ENCODE measurements at regions not wholly inside any gene's neighbourhood (a gene's known extent, or its start where the extent isn't known, plus 50 kb on each side); places are given as distances from the start of the nearest gene placed in this dataset.

- no peaks in the 10 kb centered on the region for H3K36me3 Mint-ChIP-seq
- no peaks in the 10 kb centered on the region for H3K4me1 Mint-ChIP-seq
- H3K36me3 ChIP-seq (replicated peaks in 1 of 2; ENCODE audit: control insufficient read depth in 1 of 2, insufficient read depth in 2 of 2, low read length in 2 of 2): no peaks in the 10 kb centered on the region
- intact Hi-C loops (cut with micrococcal nuclease): no loop called here
- no peaks in the 10 kb centered on the region for H3K27me3 Mint-ChIP-seq (ENCODE audit: low read depth in 3 of 3)
- no peaks in the 10 kb centered on the region for H3K79me2 ChIP-seq (ENCODE audit: insufficient read depth, low read length)
- no peak overlapping the region for H3K27ac ChIP-seq (ENCODE audit: low read depth in 1 of 2, low read length in 2 of 2)
- H3K27me3 ChIP-seq (ENCODE audit: control insufficient read depth in 2 of 2, insufficient read depth in 2 of 2, low read length in 2 of 2): no peaks in the 10 kb centered on the region
- no peak overlapping the region for H2AFZ ChIP-seq (ENCODE audit: insufficient read depth, low read depth, low read length, poor library complexity, severe bottlenecking)
- no CpG with 5 or more reads among the region's 2 CpGs for WGBS (ENCODE audit: insufficient coverage)
- no peaks in the 10 kb centered on the region for H4K20me1 ChIP-seq (ENCODE audit: insufficient read depth, low read length)
- no peak for DNase-seq
- no peak overlapping the region for H3K27ac Mint-ChIP-seq
- TF ChIP-seq CTCF (IDR thresholded peaks at IDR 0.05): no peak
- no peak overlapping the region for H3K4me3 Mint-ChIP-seq
- no peak overlapping the region for H3K9ac ChIP-seq (ENCODE audit: insufficient read depth, low read length, poor library complexity, severe bottlenecking)
- H3K4me1 ChIP-seq (ENCODE audit: control insufficient read depth in 1 of 2, insufficient read depth in 2 of 2, low read length in 2 of 2): no peaks in the 10 kb centered on the region
- H3K4me2 ChIP-seq (replicated peaks; ENCODE audit: extremely low read depth, low read length, poor library complexity, severe bottlenecking): no peak overlapping the region
- H3K9me3 ChIP-seq (replicated peaks in 1 of 2; ENCODE audit: control insufficient read depth in 1 of 2, insufficient read depth in 1 of 2, low read length in 2 of 2): peaks cover 0 to under 1% of the 10 kb centered on the region in 2 donors
- H3K4me3 ChIP-seq (replicated peaks in 1 of 3; ENCODE audit: low read depth in 2 of 3, low read length in 3 of 3): no peak overlapping the region
- H3K9me3 Mint-ChIP-seq: peaks cover 0 to 2% (median 0%) of the 10 kb centered on the region in 7 donors
These were observed 1081.5 kb downstream of the PLOD2 start for GRCh38 chr3:145079436-145079835.

DNA sequence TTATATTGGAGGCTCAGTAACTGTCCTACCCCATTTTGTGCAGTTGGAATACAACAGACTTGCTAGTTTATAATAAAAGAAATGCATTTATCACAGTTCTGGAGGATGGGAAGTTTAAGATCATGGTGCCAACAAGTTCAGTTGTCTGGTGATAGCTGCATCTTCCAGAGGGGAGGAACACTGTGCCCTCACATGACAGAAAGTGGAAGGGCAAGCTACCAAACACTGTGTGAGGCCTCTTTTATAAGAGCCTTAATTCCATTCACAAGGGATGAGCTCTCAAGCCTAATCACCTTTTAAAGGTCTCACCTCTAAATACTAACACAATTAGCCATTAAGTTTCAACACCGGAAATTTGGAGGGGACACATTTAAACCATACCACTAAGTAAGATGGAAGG, 1073.9 kb downstream of the PLOD2 start:
- H4K20me1 ChIP-seq (ENCODE audit: insufficient read depth, low read length): no peaks in the 10 kb centered on the region
- H3K36me3 ChIP-seq (replicated peaks in 1 of 2; ENCODE audit: control insufficient read depth in 1 of 2, insufficient read depth in 2 of 2, low read length in 2 of 2): no peaks in the 10 kb centered on the region
- no peaks in the 10 kb centered on the region for H3K27me3 ChIP-seq (ENCODE audit: control insufficient read depth in 2 of 2, insufficient read depth in 2 of 2, low read length in 2 of 2)
- TF ChIP-seq CTCF (IDR thresholded peaks at IDR 0.05): no peak
- Mint-ChIP-seq H3K4me1 (no peaks in the 10 kb centered on the region), H3K27me3 (ENCODE audit: low read depth in 3 of 3) (peaks cover 0 to 1% (median 0%) of the 10 kb centered on the region in 3 donors), H3K36me3 (no peaks in the 10 kb centered on the region), H3K9me3 (peaks cover 0 to 4% (median 0%) of the 10 kb centered on the region in 7 donors), H3K27ac (no peak overlapping the region), H3K4me3 (no peak overlapping the region)
- no peak overlapping the region for H2AFZ ChIP-seq (ENCODE audit: insufficient read depth, low read depth, low read length, poor library complexity, severe bottlenecking)
- no peak overlapping the region for H3K4me3 ChIP-seq (replicated peaks in 1 of 3; ENCODE audit: low read depth in 2 of 3, low read length in 3 of 3)
- no peaks in the 10 kb centered on the region for H3K79me2 ChIP-seq (ENCODE audit: insufficient read depth, low read length)
- WGBS (ENCODE audit: insufficient coverage): no CpG with 5 or more reads among the region's 1 CpG
- no peaks in the 10 kb centered on the region for H3K4me1 ChIP-seq (ENCODE audit: control insufficient read depth in 1 of 2, insufficient read depth in 2 of 2, low read length in 2 of 2)
- no peak overlapping the region for H3K4me2 ChIP-seq (replicated peaks; ENCODE audit: extremely low read depth, low read length, poor library complexity, severe bottlenecking)
- no peak overlapping the region for H3K9ac ChIP-seq (ENCODE audit: insufficient read depth, low read length, poor library complexity, severe bottlenecking)
- H3K27ac ChIP-seq (ENCODE audit: low read depth in 1 of 2, low read length in 2 of 2): no peak overlapping the region
- no peak for DNase-seq
- intact Hi-C loops (cut with micrococcal nuclease): no loop called here
- no peaks in the 10 kb centered on the region for H3K9me3 ChIP-seq (replicated peaks in 1 of 2; ENCODE audit: control insufficient read depth in 1 of 2, insufficient read depth in 1 of 2, low read length in 2 of 2)

Measured in CD14-positive monocyte (primary cell).